DMS53 treated with DMSO at 0.1 percent for 48 hours (cell line): ENCODE measurements at regions not wholly inside any gene's neighbourhood (a gene's known extent, or its start where the extent isn't known, plus 50 kb on each side); places are given as distances from the start of the nearest gene placed in this dataset.

Source experiments
- DNase-seq: peaks from one replicate; lab custom pipeline; 2025; ENCODE audit not compliant: unreplicated experiment; lab: John Stamatoyannopoulos, UW

GRCh38 chr22:27456696-27457503 is 344.7 kb downstream of the MN1 start:
- no peak for DNase-seq

DNA sequence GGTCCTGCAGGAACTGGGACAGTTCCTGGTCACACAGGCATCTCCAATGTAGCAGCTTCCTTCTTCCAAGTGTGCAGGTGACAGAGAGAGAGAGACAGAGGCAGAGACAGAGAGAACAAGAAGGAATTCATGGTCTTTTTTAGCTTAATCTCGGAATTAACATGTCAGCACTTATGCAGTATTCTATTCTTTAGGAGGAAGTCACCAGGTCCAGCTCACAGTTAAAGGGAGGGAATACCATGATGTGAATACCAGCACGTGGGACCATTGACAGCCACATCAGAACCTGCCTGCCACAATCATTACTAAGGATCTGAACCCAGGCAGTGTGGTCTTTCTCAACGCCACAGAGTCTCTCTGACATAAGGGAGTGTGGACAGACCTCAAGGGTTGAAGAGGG is 341.6 kb downstream of the MN1 start:
- DNase-seq: no peak

DNA sequence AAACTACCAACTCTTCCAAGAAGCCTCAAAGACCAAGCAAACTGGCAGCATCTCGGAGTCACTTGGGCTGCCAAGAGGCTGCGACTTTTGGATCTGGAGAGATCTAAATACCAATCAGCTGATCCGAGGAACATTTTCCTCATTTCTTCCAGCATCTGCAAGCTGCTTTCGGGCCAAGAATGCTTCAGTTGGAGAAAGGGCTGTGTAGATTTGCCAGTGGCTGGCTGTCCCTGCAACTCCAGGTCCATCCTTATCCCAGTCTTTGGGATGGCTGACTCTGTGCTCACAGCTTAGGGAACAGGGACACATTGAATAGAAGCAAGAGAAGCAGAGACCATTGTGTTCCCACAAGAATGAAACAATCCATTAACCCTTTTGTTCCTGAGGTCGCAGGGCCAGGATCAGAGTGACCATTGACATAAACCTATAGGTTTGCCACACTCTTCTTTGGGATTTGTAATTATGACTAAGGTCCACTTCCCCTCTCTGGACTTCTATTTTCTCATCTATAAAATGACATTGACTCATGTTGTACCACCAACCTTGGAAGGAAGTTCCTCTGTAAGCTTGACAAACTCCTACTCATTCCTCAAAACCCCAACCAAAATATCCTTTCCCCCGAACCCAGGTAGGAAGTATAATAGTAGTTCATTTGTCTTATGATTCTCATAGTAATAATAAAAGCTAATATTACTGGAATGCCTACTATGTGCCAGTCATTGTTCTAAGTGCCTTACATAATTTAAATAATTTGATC is 340.8 kb downstream of the MN1 start:
- DNase-seq: no peak

DNA sequence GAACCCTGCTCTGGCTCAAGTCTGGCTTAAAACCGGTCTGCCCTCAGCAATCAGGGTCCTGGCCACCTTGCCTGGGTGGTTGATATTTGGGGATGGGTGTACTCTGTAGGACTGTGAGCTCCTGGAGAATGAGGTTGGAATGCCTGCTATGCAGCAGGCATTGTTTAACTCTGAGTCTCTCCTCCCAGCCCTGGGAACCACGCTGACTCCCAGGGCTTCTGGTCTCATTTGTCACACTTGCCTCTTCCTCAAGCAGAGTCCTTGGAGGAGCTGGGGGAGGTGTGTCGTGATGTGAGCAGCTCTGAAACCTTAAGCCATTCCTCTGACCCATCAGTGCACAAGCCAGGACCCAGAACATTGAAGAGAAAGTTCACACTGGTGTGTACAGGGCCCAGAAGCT is 340.1 kb downstream of the MN1 start:
- no peak for DNase-seq

GRCh38 chr22:27462190-27462589 is 339.4 kb downstream of the MN1 start:
- no peak for DNase-seq

DNA sequence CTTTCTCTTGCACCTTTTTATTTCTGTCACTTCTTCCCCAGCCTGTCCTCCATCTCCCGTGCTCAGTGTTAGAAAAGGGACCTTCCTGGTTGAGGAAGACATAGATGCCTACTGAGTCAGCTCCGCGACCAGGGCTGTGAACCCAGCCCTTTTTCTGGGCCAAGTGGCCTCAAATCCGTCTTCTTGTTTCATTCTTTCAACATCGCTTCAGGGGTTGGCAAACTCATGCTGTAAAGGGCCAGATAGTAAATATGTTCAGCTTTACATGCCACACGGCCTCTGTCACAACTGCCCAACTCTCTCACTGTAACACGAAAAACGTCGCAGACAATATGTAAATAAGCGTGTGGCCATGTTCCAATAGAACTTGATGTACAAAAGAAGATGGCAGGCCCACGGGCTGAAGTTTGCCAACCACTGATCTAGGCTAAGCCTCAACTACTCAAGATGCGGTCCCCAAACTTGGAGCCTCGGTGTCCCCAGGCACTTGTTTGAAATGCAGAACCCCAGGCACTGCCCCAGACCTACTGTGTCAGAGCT is 338.4 kb downstream of the MN1 start:
- no peak for DNase-seq

DNA sequence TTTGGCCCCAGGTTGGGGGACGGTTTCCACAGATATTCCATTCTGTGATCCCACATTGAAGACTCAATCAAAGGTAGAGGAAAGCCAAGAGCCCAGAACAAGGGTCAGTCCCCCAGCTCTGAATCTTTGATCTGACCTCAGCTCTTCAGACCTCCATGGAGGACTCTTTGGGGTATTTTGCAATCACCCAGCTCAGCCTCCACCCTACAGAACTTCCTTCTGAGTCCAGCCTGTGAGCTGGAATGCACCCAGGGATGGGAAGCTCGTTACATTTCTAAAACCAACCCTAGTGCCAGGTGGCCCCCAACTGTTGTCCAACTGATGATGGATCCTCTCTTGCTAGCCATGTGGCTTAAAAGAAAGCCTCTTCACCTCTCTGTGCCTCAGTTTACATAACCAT is 335.3 kb downstream of the MN1 start:
- no peak for DNase-seq

GRCh38 chr22:27466778-27467438 is 334.6 kb downstream of the MN1 start:
- no peak for DNase-seq

DNA sequence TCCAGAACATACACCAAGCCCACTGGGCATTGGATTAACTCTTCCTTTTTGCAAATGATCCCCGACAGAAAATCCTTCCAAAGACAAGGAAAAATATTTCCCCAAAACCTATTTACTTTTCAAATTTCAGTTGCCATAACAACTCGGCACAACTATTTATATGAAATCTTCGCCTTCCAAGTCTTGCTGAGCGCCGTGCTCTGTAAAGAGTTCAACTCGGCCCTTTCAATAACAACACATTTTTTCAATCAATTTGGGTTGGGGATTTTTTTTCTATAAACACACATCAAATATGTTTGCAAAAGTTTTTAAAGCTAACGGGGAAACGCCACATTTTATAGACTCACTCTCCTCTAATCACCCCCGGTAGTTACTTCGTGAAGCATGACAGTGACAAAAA is 333.8 kb downstream of the MN1 start:
- no peak for DNase-seq

- no peak for DNase-seq
Observed at GRCh38 chr22:27468712-27469111, 332.8 kb downstream of the MN1 start.

DNA sequence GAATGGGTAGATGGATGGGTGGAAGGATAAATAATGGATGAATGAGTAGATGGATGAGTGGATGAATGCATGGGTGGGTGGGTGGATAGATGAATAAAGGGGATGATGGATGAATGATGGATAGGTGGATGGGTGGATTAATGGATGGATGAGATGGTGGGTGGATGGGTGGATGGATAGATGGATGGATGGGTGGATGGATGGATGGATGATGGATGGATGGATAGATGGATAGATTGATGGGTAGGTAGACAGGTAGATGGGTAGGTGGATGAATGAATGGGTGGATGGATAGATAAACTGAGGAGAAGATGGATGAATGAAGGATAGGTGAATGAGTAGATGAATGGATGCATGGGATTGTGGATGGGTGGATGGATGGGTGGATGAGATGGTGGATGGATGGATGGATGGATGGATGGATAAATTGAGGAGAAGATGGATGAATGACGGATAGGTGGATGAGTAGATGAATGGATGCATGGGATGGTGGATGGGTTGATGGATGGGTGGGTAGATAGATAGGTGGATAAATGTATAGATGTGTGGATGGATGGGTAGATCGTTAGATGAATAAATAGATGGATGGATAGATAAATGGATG is 331.3 kb downstream of the MN1 start:
- DNase-seq: no peak

DNA sequence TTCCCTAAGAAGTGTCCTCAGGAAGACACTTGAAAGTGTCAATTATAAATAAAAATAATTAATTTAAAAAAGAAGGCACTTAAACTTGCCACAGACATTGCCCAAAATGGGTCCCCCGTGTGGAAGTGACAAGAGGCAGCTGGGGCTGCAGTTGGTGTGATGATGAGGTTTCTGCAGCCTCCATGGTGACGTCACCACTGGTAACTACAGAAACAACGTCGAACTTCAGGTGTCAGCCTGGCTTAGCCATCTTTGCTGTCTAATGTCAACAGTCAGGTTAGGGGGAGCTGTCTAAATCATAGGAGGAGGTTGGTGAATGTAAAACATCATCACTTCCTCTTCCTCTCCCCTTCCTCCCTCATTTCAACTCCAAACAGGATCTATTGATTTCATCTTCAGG is 328.6 kb downstream of the MN1 start:
- DNase-seq: no peak

DNA sequence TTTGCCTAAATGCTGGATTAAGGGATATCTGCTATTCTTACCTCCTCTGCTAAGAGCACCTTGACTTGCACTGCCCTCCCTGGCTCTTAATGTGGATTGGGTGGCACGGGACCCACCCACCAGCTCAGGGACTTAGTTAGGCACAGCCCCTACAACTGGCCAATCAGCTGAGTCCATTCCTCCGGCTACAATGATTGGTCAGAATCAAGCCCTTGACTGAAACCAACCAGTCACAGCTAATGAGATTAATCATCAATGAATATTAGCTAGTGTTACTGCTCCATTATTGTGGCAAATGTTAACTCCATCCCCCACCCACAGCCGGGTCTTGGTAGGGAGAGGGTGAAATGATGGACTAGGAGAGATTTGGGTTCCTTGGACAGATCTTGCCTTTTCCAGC is 328.0 kb downstream of the MN1 start:
- no peak for DNase-seq

- DNase-seq: no peak
Observed at GRCh38 chr22:27474112-27474571, 327.4 kb downstream of the MN1 start.

DNA sequence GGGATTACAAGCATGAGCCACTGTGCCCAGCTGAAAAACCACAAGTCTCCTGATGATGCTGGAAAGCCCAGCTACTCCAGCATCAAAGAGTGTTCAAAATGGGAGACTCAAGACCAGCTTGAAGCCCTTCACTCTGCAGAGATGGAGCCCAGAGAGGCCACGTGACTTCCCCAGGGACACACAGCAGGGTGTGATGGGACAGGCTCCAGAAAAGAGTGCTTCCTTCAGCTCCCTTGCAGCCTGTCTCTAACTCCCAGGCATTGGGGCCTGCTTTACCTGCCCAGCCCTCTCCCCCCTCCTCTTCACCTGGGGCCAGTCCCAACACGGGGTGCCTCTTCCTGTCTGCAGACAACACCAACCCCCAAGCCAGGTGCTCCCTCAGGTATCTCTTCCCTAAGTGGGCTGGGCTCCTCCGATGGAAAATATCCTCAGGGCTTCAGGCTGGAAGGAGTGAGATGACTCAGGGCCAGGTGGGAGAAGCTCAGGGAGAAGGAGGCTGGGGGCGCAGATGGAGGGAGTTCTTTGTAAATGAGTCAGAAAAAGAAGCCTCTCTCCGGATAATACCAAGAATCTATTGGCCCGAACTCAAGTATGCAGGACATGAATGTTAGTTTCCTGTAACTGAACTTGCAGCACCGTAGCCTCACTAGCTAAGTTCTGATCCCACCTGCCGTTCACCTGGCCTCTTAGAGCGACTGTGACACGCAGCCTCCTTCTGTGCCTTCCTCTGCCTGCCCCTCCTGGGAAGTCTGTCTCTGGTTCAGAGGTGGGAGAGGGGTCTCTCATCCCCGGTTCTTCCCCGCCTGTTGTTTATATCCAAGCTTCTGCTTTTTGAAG is 326.6 kb downstream of the MN1 start:
- no peak for DNase-seq

DNA sequence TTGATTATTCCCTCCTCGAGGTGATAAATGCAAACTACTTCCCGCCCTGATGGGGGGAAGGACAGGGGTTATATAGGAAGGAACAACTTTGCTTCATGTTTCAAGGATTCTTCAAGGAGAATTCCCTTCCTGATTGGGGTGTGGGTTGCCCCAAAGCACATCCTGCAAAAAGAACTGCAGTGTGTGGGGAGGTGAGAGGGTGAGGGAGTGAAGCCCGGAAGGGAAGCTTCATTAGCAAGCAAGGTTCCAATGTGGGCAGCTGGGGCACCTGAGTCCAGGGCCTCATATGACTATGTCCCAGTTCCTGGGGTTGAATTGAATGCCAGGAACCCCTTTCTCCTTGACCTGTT is 326.0 kb downstream of the MN1 start:
- DNase-seq: no peak

DNA sequence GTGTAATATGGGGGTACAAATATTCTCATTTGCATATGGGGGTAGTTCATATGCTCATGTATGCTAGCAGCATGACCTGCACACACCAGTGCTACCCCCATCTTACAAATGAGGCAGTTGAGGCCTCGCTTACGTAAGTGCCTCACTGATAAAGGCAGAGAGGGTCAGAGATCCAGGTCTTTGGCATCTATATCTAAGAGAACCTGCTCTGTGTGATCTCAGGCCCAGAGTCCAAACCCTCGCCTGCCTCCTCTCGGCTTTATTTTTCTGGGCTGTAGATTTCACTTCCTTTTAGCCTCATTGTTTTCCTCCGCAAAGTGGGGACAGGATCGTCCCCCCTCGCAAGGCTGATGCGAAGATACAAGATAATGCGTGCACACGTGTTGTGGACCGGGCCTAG is 325.2 kb downstream of the MN1 start:
- no peak for DNase-seq

DNA sequence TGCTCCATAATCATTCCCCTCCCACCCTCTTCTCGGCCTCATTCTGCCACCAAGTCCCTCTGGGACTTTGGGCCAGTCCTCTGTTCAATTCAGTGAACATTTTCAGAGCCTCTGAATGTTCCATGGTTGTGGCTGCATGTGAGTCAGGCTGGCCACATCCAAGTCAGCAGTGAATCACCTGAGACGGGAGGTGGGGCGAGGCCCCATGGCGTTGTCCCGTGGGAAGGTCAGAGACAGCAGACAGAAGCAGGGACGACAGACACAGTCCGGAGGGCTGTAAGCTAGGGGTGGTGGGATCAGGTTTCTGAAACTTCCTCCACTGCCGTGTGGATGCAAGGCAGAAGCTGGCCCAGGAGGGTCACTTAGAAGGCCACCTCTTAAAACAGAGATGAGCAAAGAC is 324.8 kb downstream of the MN1 start:
- DNase-seq: no peak

- DNase-seq: no peak
Observed at GRCh38 chr22:27477171-27477570, 324.4 kb downstream of the MN1 start.

- no peak for DNase-seq
Observed at GRCh38 chr22:27480487-27480886, 321.1 kb downstream of the MN1 start.
